Adrenal gland (tissue), 5 donors: ENCODE measurements at regions not wholly inside any gene's neighbourhood (a gene's known extent, or its start where the extent isn't known, plus 50 kb on each side); places are given as distances from the start of the nearest gene placed in this dataset.

Experiments used
- POLR2A ChIP-seq, 2 donors: fragments of 450-650 bp; IDR thresholded peaks; one replicate each; pipeline ENCODE4 v1.6.1; 2017; ENCODE audit warnings: antibody characterized with exemption in 2 of 2, mild to moderate bottlenecking in 2 of 2, moderate library complexity in 1 of 2
- TF ChIP-seq, protein P1 (sequence below), 6 experiments: fragments of 450-650 bp in 4 of 6; fragments of 200-600 bp in 2 of 6; sonication (generic) in 1 of 6; IDR thresholded peaks; 1 replicate in 5 of 6; 2 replicates in 1 of 6; pipeline versions ENCODE4 v1.5.1 to v1.8.0; 2016 to 2021; ENCODE audit warnings: antibody characterized with exemption in 6 of 6, mild to moderate bottlenecking in 2 of 6, moderate library complexity in 1 of 6
- donor health status: DM: no; HTN: no; CAD: no.

DNA sequence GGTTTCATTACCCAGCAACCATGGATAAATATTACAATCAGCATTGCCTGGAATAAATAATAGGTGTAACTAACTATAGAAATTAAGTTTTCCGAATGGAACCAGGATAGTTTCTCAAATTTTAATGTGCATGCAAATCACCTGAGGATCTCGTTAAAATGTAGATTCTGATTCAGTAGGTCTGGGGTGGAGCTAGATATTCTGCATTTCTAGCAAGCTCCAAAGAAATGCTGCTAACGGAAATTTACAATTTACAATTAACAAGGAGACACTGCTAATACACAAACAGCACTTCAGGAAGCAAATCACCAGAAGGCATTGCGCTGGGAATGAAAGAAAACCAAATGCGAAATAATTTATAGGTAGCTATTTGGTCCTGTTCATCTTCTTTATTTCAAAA is 597.5 kb upstream of the KLF12 start:
- TF ChIP-seq, protein P1, sequence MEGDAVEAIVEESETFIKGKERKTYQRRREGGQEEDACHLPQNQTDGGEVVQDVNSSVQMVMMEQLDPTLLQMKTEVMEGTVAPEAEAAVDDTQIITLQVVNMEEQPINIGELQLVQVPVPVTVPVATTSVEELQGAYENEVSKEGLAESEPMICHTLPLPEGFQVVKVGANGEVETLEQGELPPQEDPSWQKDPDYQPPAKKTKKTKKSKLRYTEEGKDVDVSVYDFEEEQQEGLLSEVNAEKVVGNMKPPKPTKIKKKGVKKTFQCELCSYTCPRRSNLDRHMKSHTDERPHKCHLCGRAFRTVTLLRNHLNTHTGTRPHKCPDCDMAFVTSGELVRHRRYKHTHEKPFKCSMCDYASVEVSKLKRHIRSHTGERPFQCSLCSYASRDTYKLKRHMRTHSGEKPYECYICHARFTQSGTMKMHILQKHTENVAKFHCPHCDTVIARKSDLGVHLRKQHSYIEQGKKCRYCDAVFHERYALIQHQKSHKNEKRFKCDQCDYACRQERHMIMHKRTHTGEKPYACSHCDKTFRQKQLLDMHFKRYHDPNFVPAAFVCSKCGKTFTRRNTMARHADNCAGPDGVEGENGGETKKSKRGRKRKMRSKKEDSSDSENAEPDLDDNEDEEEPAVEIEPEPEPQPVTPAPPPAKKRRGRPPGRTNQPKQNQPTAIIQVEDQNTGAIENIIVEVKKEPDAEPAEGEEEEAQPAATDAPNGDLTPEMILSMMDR (IDR thresholded peaks at IDR 0.05): no peak
- TF ChIP-seq POLR2A (IDR thresholded peaks at IDR 0.05): no peak
